GM23248 (cell line): ENCODE measurements at regions not wholly inside any gene's neighbourhood (a gene's known extent, or its start where the extent isn't known, plus 50 kb on each side); places are given as distances from the start of the nearest gene placed in this dataset.

Source experiments
- EZH2 ChIP-seq: fragments of 200-600 bp; sonication (generic); IDR thresholded peaks from 2 replicates; pipeline ENCODE4 v1.6.1; 2018; ENCODE audit warnings: antibody characterized with exemption, mild to moderate bottlenecking; ENCODE audit not compliant: insufficient read depth, poor library complexity, severe bottlenecking
- EZH2phosphoT487 ChIP-seq: fragments of 200-600 bp; sonication (generic); IDR thresholded peaks from 2 replicates; pipeline ENCODE4 v1.6.1; 2018; ENCODE audit warnings: antibody characterized with exemption, moderate library complexity, mild to moderate bottlenecking, low read depth; ENCODE audit not compliant: insufficient read depth

- TF ChIP-seq EZH2phosphoT487 (no peak), EZH2 (no peak)
These were observed 110.5 kb upstream of the HMHB1 start for GRCh38 chr5:143701493-143701892.
